CD14-positive monocyte (primary cell): ENCODE measurements at regions not wholly inside any gene's neighbourhood (a gene's known extent, or its start where the extent isn't known, plus 50 kb on each side); places are given as distances from the start of the nearest gene placed in this dataset.

Source experiments
- DNase-seq, 3 donors: peaks; one replicate each; pipeline ENCODE4 v3.0.0-alpha.2; 2011 to 2022
- H2AFZ ChIP-seq: 2 replicates; pipeline ENCODE4 v1.6.0; 2012; ENCODE audit warnings: mild to moderate bottlenecking, low read depth, low read length, inconsistent platforms; ENCODE audit not compliant: insufficient read depth, poor library complexity, severe bottlenecking
- H3K27ac ChIP-seq, 2 donors: 1 replicate in 1 of 2; 2 replicates in 1 of 2; pipeline ENCODE4 v1.5.1; 2012 to 2013; ENCODE audit warnings: low read length in 2 of 2, control low read depth in 1 of 2, inconsistent platforms in 1 of 2, low read depth in 1 of 2, mild to moderate bottlenecking in 1 of 2
- H3K27me3 ChIP-seq, 2 donors: one replicate each; pipeline versions ENCODE4 v1.6.0 to v1.6.1; 2011 to 2013; ENCODE audit warnings: low read length in 2 of 2; ENCODE audit not compliant: control insufficient read depth in 2 of 2, insufficient read depth in 2 of 2
- H3K36me3 ChIP-seq, 2 donors: replicated peaks in 1 of 2; 1 replicate in 1 of 2; 2 replicates in 1 of 2; pipeline versions ENCODE4 v1.5.1 to v1.6.1; 2012 to 2013; ENCODE audit warnings: low read length in 2 of 2, control low read depth in 1 of 2, inconsistent platforms in 1 of 2, mild to moderate bottlenecking in 1 of 2; ENCODE audit not compliant: insufficient read depth in 2 of 2, control insufficient read depth in 1 of 2
- H3K4me1 ChIP-seq, 2 donors: 1 replicate in 1 of 2; 2 replicates in 1 of 2; pipeline versions ENCODE4 v1.5.1 to v1.6.1; 2012 to 2013; ENCODE audit warnings: low read length in 2 of 2, control low read depth in 1 of 2, inconsistent platforms in 1 of 2, mild to moderate bottlenecking in 1 of 2, moderate library complexity in 1 of 2; ENCODE audit not compliant: insufficient read depth in 2 of 2, control insufficient read depth in 1 of 2
- H3K4me2 ChIP-seq: replicated peaks from 2 replicates; pipeline ENCODE3; 2012; ENCODE audit warnings: low read length, moderate library complexity, mild to moderate bottlenecking; ENCODE audit not compliant: poor library complexity, severe bottlenecking; ENCODE audit errors: extremely low read depth
- H3K4me3 ChIP-seq, 3 experiments: fragments of 200-600 bp in 1 of 3; sonication (generic) in 1 of 3; replicated peaks in 1 of 3; 1 replicate in 2 of 3; 2 replicates in 1 of 3; pipeline ENCODE4 v1.5.1; 2011 to 2013; ENCODE audit warnings: low read length in 3 of 3, mild to moderate bottlenecking in 3 of 3, control low read depth in 2 of 3, low read depth in 2 of 3, inconsistent platforms in 1 of 3, moderate library complexity in 1 of 3
- H3K79me2 ChIP-seq: 2 replicates; pipeline ENCODE4 v1.6.0; 2012; ENCODE audit warnings: mild to moderate bottlenecking, control low read depth, inconsistent platforms, low read length, moderate library complexity; ENCODE audit not compliant: insufficient read depth
- H3K9ac ChIP-seq: 2 replicates; pipeline ENCODE4 v1.6.0; 2017; ENCODE audit warnings: low read length, mild to moderate bottlenecking; ENCODE audit not compliant: insufficient read depth, poor library complexity, severe bottlenecking
- H3K9me3 ChIP-seq, 2 donors: replicated peaks in 1 of 2; 1 replicate in 1 of 2; 2 replicates in 1 of 2; pipeline versions ENCODE4 v1.5.1 to v1.6.1; 2012 to 2013; ENCODE audit warnings: low read length in 2 of 2, control low read depth in 1 of 2; ENCODE audit not compliant: control insufficient read depth in 1 of 2, insufficient read depth in 1 of 2
- H4K20me1 ChIP-seq: 2 replicates; pipeline ENCODE4 v1.6.0; 2012; ENCODE audit warnings: mild to moderate bottlenecking, low read length, control low read depth, moderate library complexity; ENCODE audit not compliant: insufficient read depth
- H3K27ac Mint-ChIP-seq, 7 donors: one replicate each; pipeline ENCODE4 v1.8.0; 2020; ENCODE audit warnings: mild to moderate bottlenecking in 7 of 7, mixed read lengths in 7 of 7, moderate library complexity in 6 of 7, inconsistent platforms in 2 of 7
- H3K27me3 Mint-ChIP-seq, 3 donors: one replicate each; pipeline ENCODE4 v1.8.0; 2021 to 2022; ENCODE audit warnings: low read depth in 3 of 3, mild to moderate bottlenecking in 3 of 3, mixed read lengths in 3 of 3, moderate library complexity in 3 of 3, inconsistent platforms in 1 of 3
- H3K36me3 Mint-ChIP-seq, 2 donors: one replicate each; pipeline ENCODE4 v1.8.0; 2020; ENCODE audit warnings: mixed read lengths in 2 of 2, inconsistent platforms in 1 of 2, mild to moderate bottlenecking in 1 of 2
- H3K4me1 Mint-ChIP-seq: one replicate; pipeline ENCODE4 v1.8.0; 2020; ENCODE audit warnings: mild to moderate bottlenecking, mixed read lengths
- H3K4me3 Mint-ChIP-seq, 2 donors: one replicate each; pipeline ENCODE4 v1.8.0; 2020; ENCODE audit warnings: mild to moderate bottlenecking in 2 of 2, mixed read lengths in 2 of 2, moderate library complexity in 1 of 2
- H3K9me3 Mint-ChIP-seq, 7 donors: one replicate each; pipeline ENCODE4 v1.8.0; 2020 to 2022; ENCODE audit warnings: mixed read lengths in 7 of 7, mild to moderate bottlenecking in 6 of 7, moderate library complexity in 6 of 7, inconsistent platforms in 2 of 7
- WGBS: methylation state at CpG from one replicate; pipeline ENCODE4 v1.1.5; 2013; ENCODE audit warnings: missing lambda C conversion rate; ENCODE audit not compliant: insufficient coverage; 5-methylcytosine and 5-hydroxymethylcytosine counted together
- intact Hi-C, 2 donors: fragments of 100-400 bp; cut with micrococcal nuclease; formaldehyde crosslinking; loops; one replicate each; pipeline versions ENCODE4 v1.15.0 to v1.15.1; 2023
- TF ChIP-seq, protein P1 (sequence below): fragments of 200-600 bp; IDR thresholded peaks from one replicate; pipeline ENCODE4 v1.8.0; 2022; ENCODE audit warnings: antibody characterized with exemption, mild to moderate bottlenecking

DNA sequence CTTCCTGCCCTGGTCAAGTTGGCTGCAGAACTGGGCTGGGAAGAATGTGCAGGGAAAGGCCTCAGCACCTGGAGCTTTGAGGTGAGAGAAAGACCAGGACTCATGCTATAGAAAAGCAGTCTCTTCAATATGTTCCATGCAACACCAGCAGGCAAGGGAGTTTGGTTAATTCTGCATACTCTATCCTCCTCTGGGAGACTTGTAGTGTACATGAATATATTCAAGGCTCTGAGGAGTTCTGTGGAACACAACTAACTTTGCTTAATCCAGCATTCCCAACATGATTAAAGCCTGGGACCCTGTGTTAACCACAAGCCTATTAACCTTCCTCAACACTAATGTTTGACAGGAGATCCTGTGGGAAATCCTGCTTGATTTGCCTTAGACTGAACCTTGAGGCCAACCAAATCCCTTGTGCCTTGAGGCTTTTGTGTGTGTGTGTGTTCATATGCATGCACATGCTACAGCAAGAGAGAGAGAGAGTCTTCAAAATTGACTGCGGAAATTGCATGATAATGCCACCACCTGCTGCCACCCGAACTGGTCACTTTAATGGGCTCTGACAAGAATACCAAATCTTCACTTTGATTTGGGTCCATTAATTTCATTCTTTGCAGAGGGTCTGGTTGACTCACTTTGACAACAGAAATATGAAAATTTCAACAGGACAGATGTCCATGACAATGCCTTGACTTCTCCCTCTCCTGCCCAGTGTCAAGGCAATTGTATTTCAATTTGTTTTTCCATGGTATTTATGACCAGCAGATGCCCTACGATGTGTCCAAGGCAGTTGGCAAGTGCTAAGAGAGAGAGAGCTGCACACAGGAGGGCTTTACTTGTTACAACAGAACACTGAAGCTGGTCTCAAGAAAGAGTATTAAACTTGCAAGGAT lies 238.2 kb upstream of the ZBED5 start:
- Histone ChIP-seq H3K4me3 (no peak overlapping the region), H3K79me2 (no peaks in the 10 kb centered on the region), H3K9me3 (peaks cover 11 to 12% of the 10 kb centered on the region in 2 donors), H3K36me3 (no peaks in the 10 kb centered on the region), H3K27me3 (no peaks in the 10 kb centered on the region), H3K4me1 (no peaks in the 10 kb centered on the region), H2AFZ (no peak overlapping the region), H3K9ac (no peak overlapping the region), H3K4me2 (no peak overlapping the region), H4K20me1 (no peaks in the 10 kb centered on the region), H3K27ac (no peak overlapping the region)
- no peaks in the 10 kb centered on the region for H3K36me3 Mint-ChIP-seq
- TF ChIP-seq, protein P1, sequence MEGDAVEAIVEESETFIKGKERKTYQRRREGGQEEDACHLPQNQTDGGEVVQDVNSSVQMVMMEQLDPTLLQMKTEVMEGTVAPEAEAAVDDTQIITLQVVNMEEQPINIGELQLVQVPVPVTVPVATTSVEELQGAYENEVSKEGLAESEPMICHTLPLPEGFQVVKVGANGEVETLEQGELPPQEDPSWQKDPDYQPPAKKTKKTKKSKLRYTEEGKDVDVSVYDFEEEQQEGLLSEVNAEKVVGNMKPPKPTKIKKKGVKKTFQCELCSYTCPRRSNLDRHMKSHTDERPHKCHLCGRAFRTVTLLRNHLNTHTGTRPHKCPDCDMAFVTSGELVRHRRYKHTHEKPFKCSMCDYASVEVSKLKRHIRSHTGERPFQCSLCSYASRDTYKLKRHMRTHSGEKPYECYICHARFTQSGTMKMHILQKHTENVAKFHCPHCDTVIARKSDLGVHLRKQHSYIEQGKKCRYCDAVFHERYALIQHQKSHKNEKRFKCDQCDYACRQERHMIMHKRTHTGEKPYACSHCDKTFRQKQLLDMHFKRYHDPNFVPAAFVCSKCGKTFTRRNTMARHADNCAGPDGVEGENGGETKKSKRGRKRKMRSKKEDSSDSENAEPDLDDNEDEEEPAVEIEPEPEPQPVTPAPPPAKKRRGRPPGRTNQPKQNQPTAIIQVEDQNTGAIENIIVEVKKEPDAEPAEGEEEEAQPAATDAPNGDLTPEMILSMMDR = no peak
- DNase-seq = no peak
- no peaks in the 10 kb centered on the region for H3K4me1 Mint-ChIP-seq
- intact Hi-C loops = no loop called here
- no peak overlapping the region for H3K4me3 Mint-ChIP-seq
- no peak overlapping the region for H3K27ac Mint-ChIP-seq
- peaks cover 1 to 8% (median 6%) of the 10 kb centered on the region in 3 donors for H3K27me3 Mint-ChIP-seq
- 93% methylated on average over 3 of the region's 3 CpGs for WGBS
- peaks cover 7 to 22% (median 11%) of the 10 kb centered on the region in 7 donors for H3K9me3 Mint-ChIP-seq

- no peaks in the 10 kb centered on the region for H3K36me3 ChIP-seq
Measured at GRCh38 chr11:11090495-11090894, 232.6 kb upstream of the ZBED5 start.

More at GRCh38 chr11:11090495-11090894, 232.6 kb upstream of the ZBED5 start:
- no peak overlapping the region for H3K9ac ChIP-seq
- no peak overlapping the region for H3K4me3 ChIP-seq
- H3K4me1 ChIP-seq = no peaks in the 10 kb centered on the region
- no peaks in the 10 kb centered on the region for H3K79me2 ChIP-seq
- Mint-ChIP-seq H3K27me3 (peaks cover 0 to 3% (median 3%) of the 10 kb centered on the region in 3 donors), H3K36me3 (no peaks in the 10 kb centered on the region), H3K9me3 (peaks cover 9 to 36% (median 16%) of the 10 kb centered on the region in 7 donors), H3K4me3 (no peak overlapping the region), H3K4me1 (no peaks in the 10 kb centered on the region), H3K27ac (no peak overlapping the region)
- H3K9me3 ChIP-seq = peaks cover 17 to 21% of the 10 kb centered on the region in 2 donors
- no peaks in the 10 kb centered on the region for H4K20me1 ChIP-seq
- intact Hi-C loops = no loop called here
- TF ChIP-seq, protein P1 = no peak
- H3K27me3 ChIP-seq = no peaks in the 10 kb centered on the region
- H2AFZ ChIP-seq = no peak overlapping the region
- WGBS = no CpG with 5 or more reads among the region's 1 CpG
- H3K27ac ChIP-seq = no peak overlapping the region
- no peak overlapping the region for H3K4me2 ChIP-seq
- DNase-seq = no peak
